Urinary bladder (tissue), 3 donors: ENCODE measurements at regions not wholly inside any gene's neighbourhood (a gene's known extent, or its start where the extent isn't known, plus 50 kb on each side); places are given as distances from the start of the nearest gene placed in this dataset.
"Not testable (repeated sequence)": the region's sequence is repeated elsewhere in the genome, so short reads cannot be mapped to it uniquely, and the experiment has no call there.

Source experiments
- DNase-seq: peaks from one replicate; pipeline ENCODE4 v3.0.0-alpha.2; 2015; ENCODE audit errors: extremely low spot score
- H3K27ac ChIP-seq: one replicate; pipeline ENCODE4 v1.5.1; 2013; ENCODE audit warnings: low read depth, mild to moderate bottlenecking, moderate library complexity
- H3K36me3 ChIP-seq: one replicate; pipeline ENCODE4 v1.6.1; 2013; ENCODE audit warnings: mild to moderate bottlenecking, moderate library complexity; ENCODE audit not compliant: insufficient read depth
- H3K4me1 ChIP-seq: one replicate; pipeline ENCODE4 v1.6.1; 2013; ENCODE audit warnings: mild to moderate bottlenecking, moderate library complexity; ENCODE audit not compliant: insufficient read depth
- H3K4me3 ChIP-seq: one replicate; pipeline ENCODE4 v1.5.1; 2013; ENCODE audit warnings: low read depth, low read length
- WGBS: extraction: QIAGEN DNeasy Blood & Tissue Kit; methylation state at CpG from one replicate; pipeline ENCODE4 v1.1.7; 2013; 5-methylcytosine and 5-hydroxymethylcytosine counted together
- donor health status: healthy with polysubstance abuse.
- donor health status: healthy.

DNA sequence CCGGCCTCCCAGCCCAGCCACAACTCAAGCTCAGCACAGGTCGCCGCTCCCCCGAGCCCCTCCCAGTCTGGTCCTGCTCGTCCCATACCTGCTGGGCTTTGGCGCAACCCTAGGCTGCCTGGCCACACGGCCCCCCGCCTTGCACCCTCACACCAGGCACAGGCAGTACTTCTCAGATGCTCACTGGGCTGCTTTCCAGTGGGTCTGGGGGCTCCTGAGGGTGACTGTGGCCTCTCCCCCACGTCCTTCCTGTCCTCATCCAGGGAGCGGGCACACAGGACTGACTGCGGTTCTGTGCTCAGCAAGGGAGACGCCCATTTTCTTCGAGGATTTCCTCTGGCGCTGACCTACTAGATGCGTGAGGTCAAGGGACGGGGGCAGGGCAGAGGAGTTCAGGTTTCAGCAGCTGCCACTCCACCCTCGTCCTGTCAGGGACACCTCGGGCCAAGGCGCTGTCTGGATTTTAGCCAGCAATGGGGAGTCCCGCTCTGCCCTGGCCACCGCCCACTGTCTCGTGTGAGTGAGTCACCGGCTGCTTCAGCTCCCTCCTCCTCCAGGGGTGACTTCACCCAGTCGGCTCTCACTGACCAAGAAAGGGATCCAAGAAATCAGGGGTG, 115.8 kb downstream of the NPIPB11 start:
- H3K27ac ChIP-seq = peak overlapping the region; percentile 90
- no peak overlapping the region for H3K4me3 ChIP-seq
- DNase-seq = peak; percentile 81
- no peaks in the 10 kb centered on the region for H3K4me1 ChIP-seq
- H3K36me3 ChIP-seq = no peaks in the 10 kb centered on the region
- 15% methylated on average over 22 of the region's 24 CpGs for WGBS

DNA sequence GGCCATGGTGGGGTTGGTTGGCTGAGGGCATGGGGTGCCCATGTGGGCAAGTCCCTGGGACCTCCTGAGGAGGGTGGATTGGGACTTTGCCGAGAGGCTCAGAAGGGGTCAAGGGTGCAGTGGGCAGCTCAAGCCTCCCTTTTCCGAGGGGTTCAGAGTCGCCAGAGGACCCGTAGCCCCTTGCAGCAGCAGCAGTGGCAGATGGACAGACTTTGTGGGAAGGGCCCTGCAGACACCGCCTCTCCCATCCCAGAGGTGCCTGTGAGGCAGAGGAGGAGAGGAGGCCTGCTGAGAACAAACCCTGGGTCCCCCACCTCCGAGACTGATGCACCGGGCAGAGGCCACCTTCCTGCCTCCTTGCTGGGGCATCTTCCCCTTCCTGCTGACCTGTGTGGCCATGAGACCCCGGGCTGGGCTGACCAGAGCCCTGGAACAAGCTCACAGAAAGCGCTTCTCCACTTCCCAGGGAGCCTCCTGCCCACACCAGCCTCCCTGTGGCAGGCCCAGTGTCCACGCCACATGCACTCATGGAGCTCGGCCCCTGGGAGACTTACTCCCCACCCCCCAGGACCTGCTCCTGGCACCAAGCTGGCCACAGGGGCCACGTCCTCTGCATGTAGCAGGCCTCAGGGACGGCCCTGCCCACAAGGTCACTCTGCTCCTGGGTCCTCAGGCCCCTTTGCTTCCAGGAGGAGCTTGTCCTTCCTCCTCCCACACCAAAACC, 116.8 kb downstream of the NPIPB11 start:
- not testable (repeated sequence) for H3K36me3 ChIP-seq, DNase-seq, H3K4me3 ChIP-seq, H3K4me1 ChIP-seq
- H3K27ac ChIP-seq = peak overlapping the region; percentile 53
- WGBS = 74% methylated on average over 13 of the region's 13 CpGs

DNA sequence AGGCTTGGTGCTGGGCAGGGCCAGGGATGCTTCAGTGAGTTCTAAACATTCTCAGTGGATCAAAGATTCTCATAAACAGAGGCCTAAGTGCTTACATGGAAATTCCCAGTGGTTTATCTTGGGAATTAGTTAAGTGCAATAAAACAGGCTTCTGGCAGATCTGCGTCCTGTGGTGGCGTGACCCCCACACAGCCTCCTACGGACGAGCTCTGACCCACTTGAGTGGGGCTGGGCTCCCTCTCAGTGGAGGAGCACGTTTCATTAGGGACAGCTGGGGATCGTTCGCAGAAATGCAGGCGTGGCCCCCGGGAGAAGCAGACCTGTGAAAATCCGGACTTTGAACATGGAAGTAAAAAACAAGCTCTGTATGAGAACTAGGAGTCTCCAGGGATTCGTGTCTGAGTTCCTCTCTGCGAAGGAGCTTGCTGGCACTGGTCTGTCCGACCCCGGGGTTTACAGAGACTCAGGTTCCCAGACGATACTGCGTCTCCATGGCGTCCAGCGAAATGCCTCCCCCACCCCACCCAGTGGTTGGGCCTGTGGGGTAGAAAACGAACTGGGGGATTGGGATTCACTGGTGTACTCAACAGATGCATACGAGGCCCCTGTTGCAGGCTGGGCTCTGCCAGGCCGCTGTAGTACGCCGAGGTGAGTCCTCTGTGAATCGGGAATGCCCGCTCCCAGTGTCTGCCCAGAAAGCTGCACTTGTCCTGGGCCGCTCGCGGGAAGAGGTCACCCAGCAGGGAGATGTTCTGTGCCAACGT, 117.6 kb downstream of the NPIPB11 start:
- not testable (repeated sequence) for H3K27ac ChIP-seq

DNA sequence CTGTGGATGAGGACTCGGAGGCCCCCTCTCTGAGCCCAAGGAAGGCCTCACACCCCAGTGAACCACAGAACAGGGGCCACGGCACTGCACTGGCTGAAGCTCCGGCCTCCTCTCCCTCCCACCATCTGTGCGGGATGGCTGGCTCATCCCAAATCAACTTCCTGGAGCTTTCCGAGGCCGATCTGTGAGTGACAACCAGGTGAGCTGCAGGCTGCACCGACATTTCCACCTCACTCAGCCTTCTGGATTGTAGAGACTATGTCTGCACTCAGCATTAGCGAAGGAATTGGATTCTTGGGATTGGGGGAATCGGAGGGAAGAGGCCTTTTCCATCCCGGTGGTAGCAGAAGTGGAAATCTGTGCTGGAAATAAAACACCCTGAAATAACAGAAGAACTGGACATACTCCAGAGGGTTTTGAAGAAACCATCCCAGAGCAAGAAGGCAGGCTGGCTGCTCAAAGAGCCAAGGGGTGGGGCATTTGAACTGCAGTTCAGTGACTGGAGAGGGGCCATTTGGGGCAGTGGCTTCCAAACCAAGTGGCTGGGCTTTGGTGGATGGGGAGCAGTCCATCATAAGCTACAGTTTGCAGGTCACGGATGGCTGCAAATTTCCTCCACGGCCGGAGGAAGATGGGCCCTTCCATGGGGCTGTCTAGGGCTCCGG, 118.5 kb downstream of the NPIPB11 start:
- not testable (repeated sequence) for H3K4me1 ChIP-seq, H3K36me3 ChIP-seq, H3K4me3 ChIP-seq, DNase-seq
- peak overlapping the region; percentile 70 for H3K27ac ChIP-seq
- 33% methylated on average over 14 of the region's 14 CpGs for WGBS

More for the DNA sequence above, 117.6 kb downstream of the NPIPB11 start:
- not testable (repeated sequence) for H3K4me1 ChIP-seq, H3K4me3 ChIP-seq, H3K36me3 ChIP-seq
- peak; percentile 59 for DNase-seq
- 39% methylated on average over 29 of the region's 29 CpGs for WGBS

DNA sequence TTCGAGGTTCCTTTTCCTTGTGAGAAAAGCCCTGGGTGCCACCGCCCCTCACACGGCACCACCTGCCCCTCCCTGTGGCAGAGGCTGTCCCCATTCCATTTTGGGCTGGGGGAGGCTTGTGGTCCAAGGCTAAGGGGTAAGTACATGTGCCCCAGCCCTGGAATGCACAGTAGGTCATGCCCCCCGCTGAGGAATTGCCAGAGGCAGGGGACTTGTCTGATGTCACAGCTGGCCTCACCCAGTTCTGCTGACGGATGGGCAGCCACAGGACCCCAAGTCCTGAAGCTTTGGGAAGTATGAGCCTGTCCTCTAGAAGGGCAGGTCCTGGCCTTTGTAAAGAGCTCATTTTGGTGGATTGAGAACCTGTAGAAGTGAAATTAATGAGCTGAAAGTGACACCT, 119.3 kb downstream of the NPIPB11 start:
- DNase-seq, H3K27ac ChIP-seq, H3K36me3 ChIP-seq: not testable (repeated sequence)

DNA sequence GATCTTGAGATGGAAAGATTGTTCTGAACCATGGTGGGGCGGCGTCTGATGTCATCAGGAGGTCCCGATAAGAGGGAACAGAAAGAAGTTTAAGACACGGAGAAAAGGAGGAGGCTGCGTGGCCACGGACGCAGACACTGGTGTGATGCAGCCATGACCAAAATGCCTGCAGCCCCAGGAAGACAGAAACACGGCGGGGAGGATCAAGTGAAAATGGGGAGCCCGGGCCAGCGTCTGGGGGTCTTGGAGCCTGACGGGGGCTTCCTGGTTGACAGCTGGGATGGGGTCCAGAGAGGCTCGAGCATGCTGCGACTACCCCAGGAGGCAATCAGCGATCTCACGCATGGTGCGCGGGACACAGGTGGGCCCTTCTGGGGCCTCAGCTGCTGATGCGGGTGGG, 119.7 kb downstream of the NPIPB11 start:
- H3K4me3 ChIP-seq, H3K36me3 ChIP-seq, H3K27ac ChIP-seq, DNase-seq, H3K4me1 ChIP-seq: not testable (repeated sequence)
- 87% methylated on average over 19 of the region's 19 CpGs for WGBS

More for the DNA sequence above, 119.3 kb downstream of the NPIPB11 start:
- not testable (repeated sequence) for H3K4me3 ChIP-seq, H3K4me1 ChIP-seq
- WGBS = 88% methylated on average over 5 of the region's 5 CpGs

DNA sequence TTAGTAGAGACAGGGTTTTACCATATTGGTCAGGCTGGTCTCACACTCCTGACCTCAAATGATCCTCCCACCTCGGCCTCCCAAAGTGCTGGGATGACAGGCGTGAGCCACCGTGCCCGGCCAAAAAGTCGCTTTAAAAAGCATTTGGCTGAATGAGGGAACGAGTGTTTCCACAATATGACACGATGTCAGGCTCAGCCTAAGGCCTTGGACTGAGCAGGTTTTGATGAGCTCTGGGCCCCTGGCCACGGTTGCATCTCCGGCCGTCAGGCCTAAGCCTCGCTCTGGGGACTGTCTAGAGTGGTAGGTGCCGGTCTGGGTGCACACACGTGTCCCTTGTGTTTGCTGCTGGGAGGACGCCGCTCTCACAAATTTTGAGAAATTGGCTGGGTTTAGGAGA, 120.3 kb downstream of the NPIPB11 start:
- H3K4me3 ChIP-seq, H3K36me3 ChIP-seq, H3K27ac ChIP-seq, H3K4me1 ChIP-seq, DNase-seq: not testable (repeated sequence)
- WGBS = 94% methylated on average over 15 of the region's 15 CpGs

DNA sequence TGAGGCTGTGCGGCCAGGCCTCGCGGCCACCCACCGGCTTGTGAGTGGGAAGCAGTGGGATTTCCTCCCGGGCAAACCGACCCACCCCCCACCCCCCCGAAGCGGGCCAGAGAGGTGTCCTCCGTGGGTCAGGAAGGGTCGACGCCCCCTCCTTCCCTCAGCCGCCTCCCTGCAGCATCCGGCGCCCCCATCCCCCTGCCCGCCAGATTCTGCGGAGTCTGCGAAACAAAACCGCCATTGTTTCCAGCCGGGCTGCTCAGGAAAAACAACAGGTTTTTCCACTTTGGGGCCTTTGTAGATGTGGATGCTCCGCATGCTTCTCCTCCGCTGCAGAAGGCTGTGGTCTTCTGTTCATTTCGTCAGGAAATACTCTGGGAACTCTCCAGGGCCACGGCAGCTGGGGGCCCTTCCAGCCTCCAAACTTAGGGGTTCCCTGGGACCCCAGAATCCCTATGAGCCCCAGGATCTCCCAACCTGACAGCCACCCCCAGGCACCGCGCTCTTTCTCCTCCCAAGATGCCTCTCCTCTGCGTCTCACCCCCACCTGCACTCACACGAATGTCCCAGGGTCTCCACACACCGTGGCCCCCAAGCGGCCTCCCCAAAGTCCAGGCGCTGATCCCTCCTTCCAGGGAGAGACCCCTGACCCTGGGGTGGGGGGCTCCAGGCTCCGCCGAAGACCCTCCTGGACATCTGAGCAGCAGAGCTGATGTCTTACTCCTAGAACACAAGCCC, 121.2 kb downstream of the NPIPB11 start:
- H3K4me3 ChIP-seq, H3K4me1 ChIP-seq, H3K36me3 ChIP-seq, H3K27ac ChIP-seq: not testable (repeated sequence)
- peak; percentile 42 for DNase-seq
- 64% methylated on average over 32 of the region's 32 CpGs for WGBS

DNA sequence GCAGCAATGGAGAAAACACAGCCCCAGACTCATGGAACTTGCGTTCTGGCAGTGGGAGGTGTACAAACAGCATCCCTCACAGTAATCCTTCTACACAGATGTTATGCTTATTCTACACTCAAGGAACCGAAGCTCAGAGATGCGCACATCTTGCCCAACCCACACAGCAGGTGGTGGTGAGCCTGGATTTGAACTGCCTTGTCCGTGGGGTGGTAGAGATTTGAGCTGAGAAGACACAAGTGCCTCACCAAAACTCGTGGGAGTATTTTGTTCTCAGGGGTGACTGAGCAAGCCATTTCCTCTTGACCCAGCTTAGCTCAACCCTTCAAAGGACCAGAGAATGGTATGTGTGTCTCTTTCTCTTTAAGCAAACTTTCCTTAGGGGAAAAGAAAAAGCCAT, 121.8 kb downstream of the NPIPB11 start:
- not testable (repeated sequence) for DNase-seq, H3K4me1 ChIP-seq, H3K36me3 ChIP-seq, H3K4me3 ChIP-seq, H3K27ac ChIP-seq
- WGBS = 79% methylated on average over 5 of the region's 5 CpGs

DNA sequence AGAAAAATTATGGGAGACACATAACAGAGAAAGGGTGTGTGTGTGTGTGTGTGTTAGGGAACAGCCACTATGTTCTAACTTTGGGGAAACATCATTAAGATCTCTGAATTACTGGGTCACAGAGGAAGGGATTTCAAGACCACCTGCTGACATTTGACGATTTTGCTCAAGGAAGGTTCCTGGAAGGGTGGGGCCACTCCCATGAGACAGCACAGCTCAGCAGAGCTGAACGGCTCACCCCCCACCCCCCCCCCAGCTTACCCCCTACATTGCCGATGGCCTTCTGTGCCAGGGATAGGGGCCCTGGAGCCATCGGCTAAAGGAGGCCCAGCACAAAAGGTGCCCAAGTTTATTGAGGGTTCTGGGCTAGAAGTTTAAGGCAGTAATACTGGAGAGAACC, 122.4 kb downstream of the NPIPB11 start:
- WGBS = 75% methylated on average over 4 of the region's 4 CpGs
- H3K4me3 ChIP-seq, DNase-seq, H3K27ac ChIP-seq, H3K36me3 ChIP-seq, H3K4me1 ChIP-seq: not testable (repeated sequence)

DNA sequence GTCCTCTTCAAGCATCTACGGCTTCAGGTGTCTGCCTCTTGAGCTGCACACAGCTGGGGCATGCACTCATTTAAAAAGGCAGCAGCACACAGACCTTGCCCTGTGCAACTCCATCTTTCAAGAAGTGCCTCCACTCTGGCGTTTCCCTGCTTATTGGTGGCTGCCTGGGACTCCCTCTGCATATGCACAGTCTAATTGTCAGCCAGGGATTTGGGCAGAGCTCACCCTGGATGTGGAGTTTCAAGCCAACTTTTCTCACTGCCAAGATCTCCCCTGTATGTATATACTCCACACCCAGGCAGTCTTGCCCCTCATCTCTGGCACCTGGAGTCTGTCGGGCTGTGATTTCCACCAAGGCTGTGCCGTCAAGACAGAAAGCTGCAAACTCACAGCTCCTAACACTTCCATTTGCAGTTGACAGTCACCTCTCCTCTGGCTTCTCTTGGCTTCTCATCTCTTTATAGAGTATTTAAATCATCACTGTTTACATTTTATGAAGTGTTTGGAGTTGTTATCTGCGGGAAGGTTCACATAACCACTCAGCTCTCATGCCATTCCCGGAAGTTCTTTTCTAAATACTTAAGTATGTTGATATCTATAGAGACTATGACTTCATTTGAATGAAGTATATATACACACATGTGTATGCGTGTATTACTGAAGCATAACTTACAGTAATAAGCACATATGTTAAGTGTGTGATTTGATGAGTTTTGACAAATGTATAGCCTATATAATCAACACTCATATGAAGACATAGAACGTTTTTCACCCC, 128.2 kb downstream of the NPIPB11 start:
- H3K4me3 ChIP-seq, DNase-seq, H3K27ac ChIP-seq, H3K36me3 ChIP-seq, H3K4me1 ChIP-seq: not testable (repeated sequence)
- 28% methylated on average over 4 of the region's 8 CpGs for WGBS

DNA sequence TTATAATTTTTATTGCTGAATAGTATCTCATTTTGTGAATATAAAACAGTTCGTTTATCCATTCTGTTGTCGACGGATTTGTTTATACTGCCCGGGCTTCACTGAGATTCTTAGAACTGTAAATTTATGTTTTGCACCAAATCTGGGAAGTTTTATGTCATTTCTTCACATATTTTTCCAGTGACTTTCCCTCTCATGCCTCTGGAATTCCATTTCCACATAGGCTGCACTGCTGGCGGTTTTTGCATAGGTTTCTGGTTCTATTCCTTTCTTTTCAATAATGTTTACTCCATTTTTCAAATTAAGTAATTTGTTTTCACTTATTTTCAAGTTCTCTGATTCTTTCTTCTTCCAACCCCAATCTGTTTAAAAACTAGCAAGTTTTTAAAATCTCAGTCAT, 130.1 kb downstream of the NPIPB11 start:
- WGBS = 60% methylated on average over 5 of the region's 5 CpGs
- H3K4me1 ChIP-seq, H3K36me3 ChIP-seq, H3K27ac ChIP-seq, DNase-seq, H3K4me3 ChIP-seq: not testable (repeated sequence)
